HUES6 (cell line): ENCODE measurements at regions not wholly inside any gene's neighbourhood (a gene's known extent, or its start where the extent isn't known, plus 50 kb on each side); places are given as distances from the start of the nearest gene placed in this dataset.

Source experiments
- H3K27ac ChIP-seq: 2 replicates; pipeline ENCODE4 v1.7.0; 2013; ENCODE audit warnings: low read depth, mild to moderate bottlenecking, low read length, inconsistent platforms
- H3K27me3 ChIP-seq: 2 replicates; pipeline ENCODE4 v1.6.1; 2013; ENCODE audit warnings: low read length; ENCODE audit not compliant: control insufficient read depth, insufficient read depth
- H3K36me3 ChIP-seq: 2 replicates; pipeline ENCODE4 v1.6.1; 2013; ENCODE audit warnings: low read length; ENCODE audit not compliant: control insufficient read depth, insufficient read depth
- H3K4me1 ChIP-seq: 2 replicates; pipeline ENCODE4 v1.6.1; 2013; ENCODE audit warnings: low read length; ENCODE audit not compliant: control insufficient read depth, insufficient read depth
- H3K4me3 ChIP-seq: 2 replicates; pipeline ENCODE4 v1.5.1; 2013; ENCODE audit warnings: low read depth, low read length
- H3K9ac ChIP-seq: one replicate; pipeline ENCODE4 v1.6.1; 2013; ENCODE audit warnings: mild to moderate bottlenecking, low read length
- H3K9me3 ChIP-seq: 2 replicates; pipeline ENCODE4 v1.6.1; 2013; ENCODE audit warnings: low read depth, low read length; ENCODE audit not compliant: control insufficient read depth, insufficient read depth

GRCh38 chr7:67512481-67512880 is 515.8 kb downstream of the TYW1 start:
- H3K9ac ChIP-seq = no peak overlapping the region
- no peaks in the 10 kb centered on the region for H3K27me3 ChIP-seq
- no peak overlapping the region for H3K4me3 ChIP-seq
- H3K36me3 ChIP-seq = no peaks in the 10 kb centered on the region
- no peaks in the 10 kb centered on the region for H3K4me1 ChIP-seq
- H3K27ac ChIP-seq = no peak overlapping the region
- H3K9me3 ChIP-seq = peaks cover 14% of the 10 kb centered on the region

DNA sequence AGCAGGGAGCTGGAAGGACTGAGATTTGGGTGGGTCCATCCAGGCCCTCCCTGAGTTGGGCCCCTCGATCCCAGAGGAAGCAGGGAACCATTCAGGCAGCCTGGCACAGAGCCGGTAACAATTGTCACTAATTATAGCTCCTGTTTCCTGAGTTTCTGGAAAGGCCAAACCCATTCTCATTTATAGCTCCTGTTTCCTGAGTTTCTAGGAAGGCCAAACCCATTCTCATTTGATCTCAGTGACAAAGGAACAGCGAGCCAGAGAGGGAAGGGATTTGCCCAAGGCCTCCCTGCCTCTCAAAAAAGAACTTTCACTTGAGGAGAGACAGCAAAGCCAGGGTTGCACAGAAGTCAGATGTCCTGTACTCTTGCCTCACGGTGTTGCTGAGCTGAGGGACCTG is 521.9 kb downstream of the TYW1 start:
- Histone ChIP-seq H3K36me3 (no peaks in the 10 kb centered on the region), H3K9me3 (peaks cover 27% of the 10 kb centered on the region), H3K27ac (no peak overlapping the region), H3K9ac (no peak overlapping the region), H3K4me1 (no peaks in the 10 kb centered on the region), H3K27me3 (no peaks in the 10 kb centered on the region), H3K4me3 (no peak overlapping the region)

DNA sequence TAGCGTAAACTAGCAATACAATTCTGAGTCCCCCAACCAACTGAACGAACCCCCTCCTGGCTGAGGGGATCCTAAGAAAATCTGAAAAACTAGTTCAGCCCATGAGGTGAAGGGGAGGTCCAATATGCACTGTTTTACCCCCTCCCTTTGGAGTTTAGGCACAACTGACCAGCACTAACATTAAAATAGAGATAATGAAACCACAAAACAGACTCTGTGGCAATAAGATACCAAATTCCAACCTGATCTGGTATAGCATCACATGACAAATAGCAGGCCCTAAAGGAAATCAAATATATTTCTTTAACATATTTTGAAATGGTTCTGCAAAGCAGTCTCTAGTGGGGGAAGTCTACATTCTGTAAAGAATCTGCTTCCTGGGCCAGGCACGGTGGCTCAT is 522.5 kb downstream of the TYW1 start:
- Histone ChIP-seq H3K27me3 (no peaks in the 10 kb centered on the region), H3K9me3 (peaks cover 29% of the 10 kb centered on the region), H3K9ac (no peak overlapping the region), H3K27ac (no peak overlapping the region), H3K4me3 (no peak overlapping the region), H3K36me3 (no peaks in the 10 kb centered on the region), H3K4me1 (no peaks in the 10 kb centered on the region)

DNA sequence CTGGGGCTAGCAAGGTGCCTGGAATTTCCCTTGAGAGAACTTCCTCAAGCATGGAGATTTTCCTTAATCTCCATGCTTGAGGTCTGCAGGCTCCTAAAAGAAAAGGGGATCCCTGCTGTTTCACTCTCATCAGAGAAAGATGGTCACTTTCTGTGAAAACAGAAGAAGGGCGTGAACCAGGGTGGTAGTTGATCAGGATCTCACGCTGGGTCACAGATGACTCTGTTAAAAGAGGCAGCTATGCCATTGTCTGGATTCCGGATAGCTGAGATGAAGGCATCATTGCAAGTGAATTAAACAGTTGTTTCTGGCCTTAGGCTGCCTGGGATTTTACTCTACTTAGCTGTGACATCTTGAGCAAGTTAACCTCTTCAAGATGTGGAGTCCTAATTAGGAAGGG is 525.9 kb downstream of the TYW1 start:
- Histone ChIP-seq H3K4me3 (no peak overlapping the region), H3K4me1 (peaks cover 5% of the 10 kb centered on the region), H3K27ac (no peak overlapping the region), H3K9ac (no peak overlapping the region), H3K36me3 (no peaks in the 10 kb centered on the region), H3K27me3 (no peaks in the 10 kb centered on the region), H3K9me3 (peaks cover 36% of the 10 kb centered on the region)

DNA sequence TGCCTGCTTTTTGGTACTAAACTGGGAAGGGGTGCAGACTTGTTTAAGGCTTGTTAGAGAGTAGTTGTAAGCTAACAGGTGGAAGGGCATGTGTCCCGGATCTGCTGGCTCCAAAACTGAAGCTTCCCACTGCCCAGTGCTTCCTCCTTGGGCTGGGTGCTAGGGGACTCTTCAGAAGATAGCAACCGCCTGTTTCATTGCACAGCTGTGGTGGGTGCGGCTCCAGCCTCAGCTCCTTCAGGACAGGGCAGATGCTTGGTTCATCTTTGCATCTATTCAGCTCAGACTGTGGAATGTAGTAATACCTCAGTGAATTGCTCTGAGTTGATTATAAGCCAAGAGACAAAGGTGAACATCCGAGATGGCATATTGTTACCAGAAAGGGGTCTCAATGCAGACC is 527.1 kb downstream of the TYW1 start:
- H3K9me3 ChIP-seq = peaks cover 36% of the 10 kb centered on the region
- H3K27ac ChIP-seq = no peak overlapping the region
- H3K27me3 ChIP-seq = no peaks in the 10 kb centered on the region
- no peaks in the 10 kb centered on the region for H3K36me3 ChIP-seq
- peaks cover 5% of the 10 kb centered on the region for H3K4me1 ChIP-seq
- no peak overlapping the region for H3K9ac ChIP-seq
- no peak overlapping the region for H3K4me3 ChIP-seq

- H3K27ac ChIP-seq = no peak overlapping the region
- H3K36me3 ChIP-seq = no peaks in the 10 kb centered on the region
- H3K9me3 ChIP-seq = peaks cover 37% of the 10 kb centered on the region
- H3K27me3 ChIP-seq = no peaks in the 10 kb centered on the region
- H3K4me3 ChIP-seq = no peak overlapping the region
- H3K4me1 ChIP-seq = peaks cover 5% of the 10 kb centered on the region
- no peak overlapping the region for H3K9ac ChIP-seq
Measured at GRCh38 chr7:67525588-67525987, 529.0 kb downstream of the TYW1 start.

DNA sequence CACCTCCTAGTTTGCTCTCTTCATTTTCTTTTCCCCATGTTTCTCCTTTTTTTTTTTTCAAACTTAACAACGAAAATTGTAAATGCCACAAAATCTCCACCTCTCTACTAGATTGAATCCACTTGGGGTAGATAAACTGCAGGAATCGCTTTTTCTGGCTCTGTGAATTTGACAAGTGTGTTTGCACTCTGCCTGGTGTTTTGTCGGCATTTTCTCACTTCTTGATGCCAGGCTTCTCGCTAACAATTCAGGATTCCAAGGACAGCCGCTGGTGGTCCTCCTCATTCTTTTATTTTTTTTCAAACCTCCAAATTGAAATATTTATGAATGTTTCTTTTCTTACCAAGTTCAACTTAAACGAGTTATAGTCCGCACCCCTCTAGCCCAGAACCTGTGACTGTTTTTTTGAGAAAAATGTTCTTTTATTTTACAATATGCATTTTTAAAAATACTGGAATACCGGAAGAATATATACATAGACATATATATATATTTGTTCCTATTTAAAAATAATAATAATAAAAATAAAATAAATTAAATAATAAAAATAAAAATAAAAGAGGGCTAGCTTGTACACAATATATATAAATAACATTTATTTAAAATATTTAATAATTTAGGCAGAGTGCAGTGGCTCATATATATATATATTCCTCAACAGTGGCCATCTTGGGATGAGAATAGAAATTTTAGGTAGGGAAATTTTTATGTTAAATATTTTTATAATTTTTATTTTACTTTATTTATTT is 538.8 kb downstream of the TYW1 start:
- no peaks in the 10 kb centered on the region for H3K36me3 ChIP-seq
- 0 out of 2 replicates have a peak, but pooled peaks cover 7% of the 10 kb centered on the region for H3K9me3 ChIP-seq
- no peak overlapping the region for H3K9ac ChIP-seq
- no peak overlapping the region for H3K27ac ChIP-seq
- H3K27me3 ChIP-seq = no peaks in the 10 kb centered on the region
- no peaks in the 10 kb centered on the region for H3K4me1 ChIP-seq
- H3K4me3 ChIP-seq = no peak overlapping the region

DNA sequence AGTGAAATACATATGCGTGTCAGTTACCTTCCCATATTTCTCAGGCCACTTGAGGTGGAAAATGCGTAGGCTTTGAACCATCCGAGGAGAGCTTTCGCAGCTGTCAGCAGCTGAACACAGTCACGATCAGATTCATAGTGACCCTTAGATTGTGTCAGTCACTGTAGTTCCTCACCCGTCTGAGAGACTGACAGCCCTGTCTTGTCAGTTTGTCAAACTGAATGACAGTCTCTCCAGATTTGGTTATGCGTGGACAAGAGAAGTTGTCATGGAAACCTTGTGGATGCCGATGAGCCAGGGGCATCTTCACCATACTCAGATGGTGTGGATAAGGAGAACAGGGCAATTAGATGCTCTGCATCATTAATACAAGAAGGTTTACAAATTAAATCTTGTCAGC is 546.3 kb downstream of the TYW1 start:
- H3K9ac ChIP-seq = no peak overlapping the region

GRCh38 chr7:67547183-67547907 is 550.7 kb downstream of the TYW1 start:
- no peak overlapping the region for H3K9ac ChIP-seq
- H3K4me3 ChIP-seq = no peak overlapping the region
- H3K36me3 ChIP-seq = no peaks in the 10 kb centered on the region
- no peaks in the 10 kb centered on the region for H3K4me1 ChIP-seq
- no peaks in the 10 kb centered on the region for H3K27me3 ChIP-seq
- no peak overlapping the region for H3K27ac ChIP-seq
- H3K9me3 ChIP-seq = peaks cover 6% of the 10 kb centered on the region; the same call in 1 of the 2 replicates

More for the DNA sequence above, 546.3 kb downstream of the TYW1 start:
- Histone ChIP-seq H3K27me3 (no peaks in the 10 kb centered on the region), H3K36me3 (no peaks in the 10 kb centered on the region), H3K27ac (no peak overlapping the region), H3K4me1 (no peaks in the 10 kb centered on the region), H3K4me3 (no peak overlapping the region), H3K9me3 (peaks cover 6% of the 10 kb centered on the region; the same call in 1 of the 2 replicates)

DNA sequence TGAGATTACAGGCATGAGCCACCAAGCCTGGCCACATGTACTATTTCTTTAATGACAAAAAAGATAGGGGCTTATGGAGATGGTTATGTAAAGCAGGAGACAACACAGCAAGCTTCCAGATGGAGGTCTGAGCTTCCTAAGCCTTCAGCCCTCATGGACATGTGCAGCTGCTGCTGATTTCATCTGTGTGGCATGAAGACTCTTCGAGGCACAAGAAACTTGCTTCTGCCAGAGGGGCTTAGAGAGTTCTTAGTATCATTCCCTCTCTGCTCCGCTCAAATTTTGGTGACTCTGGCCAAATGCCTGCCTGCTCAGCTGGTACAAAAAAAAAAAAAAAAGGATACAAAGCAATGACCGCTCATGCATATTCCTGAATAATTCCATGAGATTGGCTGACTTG is 552.5 kb downstream of the TYW1 start:
- no peaks in the 10 kb centered on the region for H3K36me3 ChIP-seq
- H3K27ac ChIP-seq = no peak overlapping the region
- H3K27me3 ChIP-seq = no peaks in the 10 kb centered on the region
- peaks cover 6% of the 10 kb centered on the region; the same call in 1 of the 2 replicates for H3K9me3 ChIP-seq
- no peak overlapping the region for H3K9ac ChIP-seq
- H3K4me1 ChIP-seq = no peaks in the 10 kb centered on the region
- H3K4me3 ChIP-seq = no peak overlapping the region

GRCh38 chr7:67550801-67551436 is 554.3 kb downstream of the TYW1 start:
- H3K9me3 ChIP-seq = no peaks in the 10 kb centered on the region
- no peak overlapping the region for H3K27ac ChIP-seq
- H3K27me3 ChIP-seq = peaks cover 3% of the 10 kb centered on the region; the same call in 1 of the 2 replicates
- H3K4me1 ChIP-seq = no peaks in the 10 kb centered on the region
- H3K4me3 ChIP-seq = no peak overlapping the region
- H3K9ac ChIP-seq = no peak overlapping the region
- no peaks in the 10 kb centered on the region for H3K36me3 ChIP-seq
